ENCODE measurements at regions not wholly inside any gene's neighbourhood (a gene's known extent, or its start where the extent isn't known, plus 50 kb on each side); places are given as distances from the start of the nearest gene placed in this dataset.

DNA sequence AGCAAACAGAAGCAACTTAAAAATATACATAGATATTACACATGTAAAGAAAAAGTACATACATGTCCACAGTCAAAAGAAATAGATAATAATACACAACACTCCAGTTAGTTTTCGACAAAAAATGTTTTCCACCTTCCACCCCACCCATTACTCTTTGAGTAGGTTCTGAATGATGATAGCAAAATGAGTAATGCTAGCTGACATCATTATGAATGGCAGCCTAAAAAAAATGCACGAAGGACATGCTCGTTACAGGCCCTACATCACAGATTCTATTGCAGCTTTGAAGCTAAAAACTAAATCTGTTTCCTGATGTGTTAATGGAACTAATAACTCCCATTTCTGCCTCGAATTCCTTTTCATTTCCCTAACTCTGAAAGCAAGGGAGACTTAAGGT, 578.7 kb upstream of the NETO1 start:
- no peak for DNase-seq (ENCODE audit: low read depth)
- no peak overlapping the region for H3K4me3 ChIP-seq (ENCODE audit: control insufficient read depth, low read depth, low read length)
- TF ChIP-seq, protein P1, sequence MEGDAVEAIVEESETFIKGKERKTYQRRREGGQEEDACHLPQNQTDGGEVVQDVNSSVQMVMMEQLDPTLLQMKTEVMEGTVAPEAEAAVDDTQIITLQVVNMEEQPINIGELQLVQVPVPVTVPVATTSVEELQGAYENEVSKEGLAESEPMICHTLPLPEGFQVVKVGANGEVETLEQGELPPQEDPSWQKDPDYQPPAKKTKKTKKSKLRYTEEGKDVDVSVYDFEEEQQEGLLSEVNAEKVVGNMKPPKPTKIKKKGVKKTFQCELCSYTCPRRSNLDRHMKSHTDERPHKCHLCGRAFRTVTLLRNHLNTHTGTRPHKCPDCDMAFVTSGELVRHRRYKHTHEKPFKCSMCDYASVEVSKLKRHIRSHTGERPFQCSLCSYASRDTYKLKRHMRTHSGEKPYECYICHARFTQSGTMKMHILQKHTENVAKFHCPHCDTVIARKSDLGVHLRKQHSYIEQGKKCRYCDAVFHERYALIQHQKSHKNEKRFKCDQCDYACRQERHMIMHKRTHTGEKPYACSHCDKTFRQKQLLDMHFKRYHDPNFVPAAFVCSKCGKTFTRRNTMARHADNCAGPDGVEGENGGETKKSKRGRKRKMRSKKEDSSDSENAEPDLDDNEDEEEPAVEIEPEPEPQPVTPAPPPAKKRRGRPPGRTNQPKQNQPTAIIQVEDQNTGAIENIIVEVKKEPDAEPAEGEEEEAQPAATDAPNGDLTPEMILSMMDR (IDR thresholded peaks at IDR 0.05; ENCODE audit: control insufficient read depth, insufficient read depth, low read depth, low read length, missing control alignments): no peak

DNA sequence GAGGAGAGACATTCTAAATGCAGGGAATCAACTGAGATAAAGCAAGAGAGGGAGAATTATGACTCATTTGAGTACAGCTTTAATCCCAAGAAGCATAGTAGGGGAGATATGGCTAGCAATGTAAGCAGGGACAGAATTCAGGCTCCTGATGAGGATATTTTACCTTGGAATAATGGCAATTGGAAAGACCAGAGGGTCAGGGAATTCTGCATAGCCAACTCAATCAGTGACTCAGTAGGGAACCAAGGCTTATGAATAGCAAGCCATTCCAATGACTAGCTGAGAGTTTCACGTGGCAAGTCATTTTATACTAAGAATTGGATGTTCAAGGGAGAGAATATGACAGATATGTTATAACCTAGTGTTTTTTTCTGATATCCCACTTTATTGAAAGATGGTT, 563.8 kb upstream of the NETO1 start:
- TF ChIP-seq, protein P1 (IDR thresholded peaks at IDR 0.05; ENCODE audit: control insufficient read depth, insufficient read depth, low read depth, low read length, missing control alignments): no peak
- no peak overlapping the region for H3K4me3 ChIP-seq (ENCODE audit: control insufficient read depth, low read depth, low read length)
- no peak for DNase-seq (ENCODE audit: low read depth)

DNA sequence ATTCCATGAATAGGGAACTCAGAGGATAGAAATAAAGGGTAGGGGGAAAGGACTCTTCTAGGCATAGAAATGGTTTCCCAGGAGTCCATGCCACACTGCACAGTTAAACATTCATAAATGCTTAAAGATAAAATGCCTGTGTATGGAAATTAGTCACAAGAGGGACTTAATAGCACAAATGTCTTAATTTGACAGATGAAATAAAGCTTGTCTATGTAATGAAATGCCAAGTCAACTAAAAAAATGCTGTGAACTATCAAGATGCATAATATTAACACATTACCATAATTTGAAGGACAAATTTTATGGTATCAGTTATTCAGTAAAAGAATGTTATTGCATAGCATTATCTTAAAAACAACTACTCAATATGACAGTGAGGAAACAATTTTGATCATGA, 553.2 kb upstream of the NETO1 start:
- TF ChIP-seq, protein P1 (IDR thresholded peaks at IDR 0.05; ENCODE audit: control insufficient read depth, insufficient read depth, low read depth, low read length, missing control alignments): no peak
- DNase-seq (ENCODE audit: low read depth): no peak
- H3K4me3 ChIP-seq (ENCODE audit: control insufficient read depth, low read depth, low read length): no peak overlapping the region

DNA sequence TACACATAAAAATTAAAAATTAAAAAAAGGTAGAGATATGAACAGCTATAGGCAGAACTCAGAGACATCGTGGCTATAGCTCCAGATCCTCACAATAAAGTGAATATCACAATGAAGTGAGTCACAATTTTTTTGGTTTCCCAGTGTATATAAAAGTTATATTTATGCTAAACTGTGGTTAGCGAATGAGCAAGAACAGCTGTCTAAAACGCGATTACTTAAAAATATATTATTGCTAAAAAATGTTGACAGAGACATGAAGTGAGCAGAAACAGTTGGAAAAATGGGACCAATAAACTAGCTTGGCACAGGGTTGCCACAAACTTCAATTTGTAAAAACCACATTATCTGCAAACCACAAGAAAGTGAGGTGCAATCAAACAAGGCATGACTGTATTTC, 551.7 kb upstream of the NETO1 start:
- no peak overlapping the region for H3K4me3 ChIP-seq (ENCODE audit: control insufficient read depth, low read depth, low read length)
- TF ChIP-seq, protein P1 (IDR thresholded peaks at IDR 0.05; ENCODE audit: control insufficient read depth, insufficient read depth, low read depth, low read length, missing control alignments): no peak
- no peak for DNase-seq (ENCODE audit: low read depth)

DNA sequence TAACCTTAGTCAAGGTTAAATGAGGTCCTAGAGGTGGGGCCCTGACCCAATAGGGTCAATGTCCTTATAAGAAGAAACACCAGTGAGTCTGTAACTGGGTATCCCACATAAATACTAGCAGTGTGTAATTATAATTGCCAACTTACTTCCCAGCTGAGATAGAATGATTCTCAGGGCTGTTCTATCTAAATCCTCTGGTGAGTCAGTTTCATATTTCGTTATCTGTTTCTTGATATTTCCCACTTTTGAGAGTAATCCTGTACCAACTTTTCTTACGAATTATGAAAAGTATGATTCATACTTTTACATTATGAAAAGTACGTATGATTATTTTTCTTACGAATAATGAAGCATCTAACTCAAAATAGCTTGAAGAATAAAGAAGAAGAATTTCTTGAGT, 546.8 kb upstream of the NETO1 start:
- no peak overlapping the region for H3K4me3 ChIP-seq (ENCODE audit: control insufficient read depth, low read depth, low read length)
- no peak for DNase-seq (ENCODE audit: low read depth)
- TF ChIP-seq, protein P1 (IDR thresholded peaks at IDR 0.05; ENCODE audit: control insufficient read depth, insufficient read depth, low read depth, low read length, missing control alignments): no peak

DNA sequence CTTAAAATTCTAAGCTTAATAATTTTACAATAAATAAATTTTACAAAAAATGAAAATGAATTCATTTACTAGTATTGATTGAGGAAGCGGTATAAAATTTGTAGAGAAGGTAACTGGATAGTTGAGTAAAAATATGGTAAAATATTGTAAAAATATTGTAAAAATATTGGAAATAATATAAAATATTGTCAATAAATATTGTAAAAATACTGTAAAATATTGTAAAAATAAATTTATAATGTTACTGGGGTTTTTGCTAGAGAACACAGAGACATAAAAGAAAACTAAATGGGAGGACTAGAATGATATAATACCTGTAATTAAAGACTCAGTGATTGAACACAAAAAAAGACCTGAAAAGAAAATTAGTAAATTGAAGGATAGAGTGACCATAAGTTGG, 546.3 kb upstream of the NETO1 start:
- no peak overlapping the region for H3K4me3 ChIP-seq (ENCODE audit: control insufficient read depth, low read depth, low read length)

More for the DNA sequence above, 546.3 kb upstream of the NETO1 start:
- no peak for DNase-seq (ENCODE audit: low read depth)
- TF ChIP-seq, protein P1 (IDR thresholded peaks at IDR 0.05; ENCODE audit: control insufficient read depth, insufficient read depth, low read depth, low read length, missing control alignments): no peak

Measured in AG09309 (cell line).